Left cardiac atrium (tissue), 4 donors: ENCODE measurements at regions not wholly inside any gene's neighbourhood (a gene's known extent, or its start where the extent isn't known, plus 50 kb on each side); places are given as distances from the start of the nearest gene placed in this dataset.
A peak's percentile ranks its signal among the peaks of the same experiment; 100 is the strongest.

Source experiments
- ATAC-seq, 2 donors: fragments of 200-7000 bp; cut with Tn5 transposase; one replicate each; pipeline ENCODE4 v1.9.1; 2020; ENCODE audit warnings: mild to moderate bottlenecking in 2 of 2, moderate library complexity in 2 of 2
- DNase-seq: peaks from one replicate; pipeline ENCODE4 v3.0.0-alpha.2; 2020
- intact Hi-C, 2 donors: fragments of 100-400 bp; cut with DNase I; formaldehyde crosslinking; loops; one replicate each; pipeline versions ENCODE4 v1.14.1 to v1.15.1; 2022 to 2023
- donor health status: DM: no; HTN: yes; CAD: no.
- donor health status: DM: no; HTN: yes; CAD: no; lungs with severe emphysema.
- donor health status: DM: yes; HTN: yes; CAD: no.
- donor health status: Dilated cardiomyopathy.

DNA sequence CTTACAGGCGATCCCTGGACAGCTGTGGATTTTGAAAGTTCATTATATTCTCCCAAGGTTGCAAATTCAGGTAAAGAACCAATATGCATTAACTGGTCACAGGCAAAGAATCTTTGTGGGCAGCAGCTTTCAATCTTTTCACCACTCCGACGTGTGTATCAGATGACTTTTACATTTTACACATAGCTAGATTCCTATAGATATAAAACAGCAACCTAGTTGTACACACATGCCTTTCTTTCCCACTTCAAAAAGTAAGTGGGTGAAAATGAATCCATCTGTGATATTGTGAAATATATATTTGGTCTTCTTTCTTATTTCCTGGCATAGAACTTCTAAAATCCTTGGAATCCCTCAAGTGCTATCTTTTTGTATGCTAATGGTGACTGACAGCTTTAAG is 72.5 kb downstream of the SCG2 start:
- no peak for ATAC-seq
- no peak for DNase-seq
- intact Hi-C loops = no loop called here

GRCh38 chr2:223530811-223531210 is 71.3 kb downstream of the SCG2 start:
- ATAC-seq = no peak

DNA sequence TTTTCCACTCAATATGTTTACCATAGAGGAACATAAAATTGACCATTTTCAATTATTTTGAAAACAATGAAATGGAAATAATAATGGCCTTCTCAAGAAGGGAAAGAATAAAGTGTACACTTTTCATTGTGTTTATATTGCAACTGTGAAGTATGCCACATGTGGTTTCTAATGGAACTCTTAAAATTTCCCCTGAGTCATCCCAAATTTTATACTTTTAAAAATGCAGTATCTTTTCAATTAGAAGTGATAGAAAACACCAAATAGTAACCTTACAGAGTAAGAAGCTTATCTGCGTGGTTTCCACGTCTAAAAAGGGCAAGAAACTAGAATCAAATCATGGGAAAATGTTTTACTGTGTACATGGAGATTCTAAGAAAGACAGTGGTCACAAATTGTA is 70.0 kb downstream of the SCG2 start:
- intact Hi-C loops = no loop called here
- DNase-seq = no peak
- no peak for ATAC-seq

More at GRCh38 chr2:223530811-223531210, 71.3 kb downstream of the SCG2 start:
- DNase-seq = no peak
- intact Hi-C loops = no loop called here

DNA sequence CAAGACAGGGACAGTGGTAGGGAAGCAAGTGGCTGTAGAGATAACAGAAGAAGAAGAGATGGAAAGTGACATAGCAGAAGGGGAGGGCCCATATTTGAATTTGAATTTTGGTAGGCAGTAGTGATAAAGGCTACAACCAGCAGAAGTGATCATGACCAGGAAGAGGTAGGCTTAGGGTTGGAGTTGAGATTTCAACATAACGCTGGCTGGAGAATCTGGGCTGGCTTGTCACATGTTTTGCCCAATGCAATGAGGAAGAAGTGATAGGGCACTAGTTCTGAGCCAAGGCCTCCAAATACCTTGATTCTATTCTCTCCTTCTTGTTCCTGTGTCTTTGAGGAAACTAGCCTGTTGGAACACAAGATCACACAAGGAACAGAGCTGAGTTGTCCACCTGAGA is 69.4 kb downstream of the SCG2 start:
- DNase-seq (no peak), ATAC-seq (no peak)
- intact Hi-C loops = no loop called here

DNA sequence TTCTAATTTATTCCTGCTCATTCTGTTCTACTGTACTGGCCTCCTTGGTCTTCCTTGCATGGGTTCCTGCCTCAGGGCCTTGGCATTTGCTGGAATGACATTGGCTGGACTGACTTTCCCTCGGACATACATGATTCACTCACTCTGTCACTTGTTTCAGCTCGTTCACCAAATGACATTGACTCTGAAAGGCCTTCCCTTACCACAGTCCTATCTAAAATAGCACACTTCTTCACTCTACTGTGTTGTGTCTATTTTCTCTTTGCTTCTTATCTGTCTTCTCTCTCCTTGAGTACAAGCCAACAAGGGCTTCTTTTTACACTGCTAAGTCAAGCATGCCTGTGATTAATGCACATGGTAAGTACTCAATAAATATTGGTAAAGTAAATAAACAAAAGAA is 65.6 kb downstream of the SCG2 start:
- ATAC-seq = peak; percentile 76 to 86
- DNase-seq = no peak
- intact Hi-C loops = no loop called here

GRCh38 chr2:223537115-223537514 is 65.0 kb downstream of the SCG2 start:
- intact Hi-C loops = no loop called here
- DNase-seq = no peak
- peak in 1 of 2 donors; percentile 15 for ATAC-seq

DNA sequence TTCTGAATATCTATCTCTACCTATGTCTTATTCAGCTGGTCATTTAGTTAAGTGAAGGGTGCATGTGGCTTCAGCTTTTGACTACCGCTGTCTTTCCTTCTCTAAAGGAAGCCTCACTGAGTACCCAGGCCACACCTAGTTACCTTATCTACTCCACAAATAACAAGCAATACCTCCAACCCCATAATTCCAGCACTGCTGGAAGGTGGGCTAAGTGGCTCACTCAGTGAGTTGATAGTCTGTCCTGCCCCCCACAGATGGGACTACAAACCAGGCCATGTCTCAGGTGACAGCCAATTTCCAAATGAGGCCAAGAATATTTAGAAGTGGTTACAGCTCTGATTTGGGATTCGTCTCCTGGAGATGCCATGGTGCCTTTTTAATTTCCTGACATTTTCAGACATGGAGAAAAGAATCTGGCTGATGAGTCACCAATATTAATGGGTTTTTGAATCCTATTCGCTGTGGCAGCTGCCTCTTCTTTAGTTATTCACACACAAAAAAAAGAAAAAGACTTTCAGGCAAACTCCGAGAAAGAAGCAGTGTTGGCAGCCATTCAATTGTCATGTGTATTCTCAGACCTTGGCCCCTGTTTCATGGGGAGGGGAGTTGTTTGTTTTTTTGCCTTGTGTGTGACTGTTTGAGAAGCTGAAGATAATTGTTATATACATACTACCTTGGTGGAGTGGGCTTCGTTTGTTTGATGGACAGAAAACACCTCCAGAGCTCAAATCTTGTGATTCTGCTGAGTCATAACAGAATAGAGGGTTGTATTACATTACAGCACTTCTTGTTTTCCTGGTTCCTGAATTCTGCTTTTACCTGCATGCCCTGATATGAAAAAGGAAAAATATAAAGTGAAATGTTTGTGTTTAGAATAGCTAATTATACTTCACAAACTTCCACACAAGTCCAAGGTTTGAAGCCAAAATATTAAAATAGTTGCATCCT is 64.2 kb downstream of the SCG2 start:
- DNase-seq (no peak), ATAC-seq (peak in 1 of 2 donors; percentile 21)
- intact Hi-C loops = no loop called here

GRCh38 chr2:223538920-223539440 is 63.2 kb downstream of the SCG2 start:
- intact Hi-C loops = no loop called here
- DNase-seq (no peak), ATAC-seq (peak; percentile 61 to 75)

GRCh38 chr2:223541546-223541945 is 60.6 kb downstream of the SCG2 start:
- DNase-seq (no peak), ATAC-seq (no peak)
- intact Hi-C loops = no loop called here

- intact Hi-C loops = no loop called here
- DNase-seq (no peak), ATAC-seq (no peak)
Measured at GRCh38 chr2:223542501-223542900, 59.7 kb downstream of the SCG2 start.

DNA sequence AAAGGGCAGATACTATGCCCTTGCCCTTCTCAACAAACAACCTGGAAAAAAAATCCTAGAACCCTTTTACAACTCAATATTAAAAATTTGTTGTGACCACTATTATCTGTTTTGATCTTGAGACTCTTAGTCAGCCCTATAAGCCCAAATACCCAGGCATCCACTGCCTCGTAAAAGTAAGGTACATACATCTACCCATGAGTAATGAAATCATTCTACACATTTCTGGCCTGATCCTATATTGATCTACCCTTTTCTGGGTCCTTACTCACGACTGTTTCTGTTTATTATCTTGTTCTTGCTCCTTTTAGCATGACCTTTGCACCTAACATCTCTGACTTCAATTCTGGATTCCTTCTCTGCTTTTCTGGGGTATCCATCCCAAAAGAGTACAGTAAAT is 56.8 kb downstream of the SCG2 start:
- DNase-seq (no peak), ATAC-seq (no peak)
- intact Hi-C loops = no loop called here

GRCh38 chr2:223545830-223546229 is 56.3 kb downstream of the SCG2 start:
- ATAC-seq (no peak), DNase-seq (no peak)
- intact Hi-C loops = no loop called here
